ENCODE measurements at regions not wholly inside any gene's neighbourhood (a gene's known extent, or its start where the extent isn't known, plus 50 kb on each side); places are given as distances from the start of the nearest gene placed in this dataset.

- TF ChIP-seq CTCF (IDR thresholded peaks at IDR 0.05), result no peak
- TF ChIP-seq EZH2 (IDR thresholded peaks at IDR 0.05; ENCODE audit: borderline replicate concordance, insufficient read depth, low read depth, low read length, poor library complexity, severe bottlenecking), result no peak
These were observed 409.9 kb upstream of the ADAMTS16 start for GRCh38 chr5:4730279-4730678.
